ENCODE measurements at regions not wholly inside any gene's neighbourhood (a gene's known extent, or its start where the extent isn't known, plus 50 kb on each side); places are given as distances from the start of the nearest gene placed in this dataset.

GRCh38 chr14:81653626-81654025 lies 120.0 kb upstream of the SEL1L start:
- no peak overlapping the region for H3K27ac ChIP-seq
- no peak overlapping the region for H3K4me3 ChIP-seq
- TF ChIP-seq POLR2A (IDR thresholded peaks at IDR 0.05) = no peak
- no peak for TF ChIP-seq CTCF (IDR thresholded peaks at IDR 0.05)
- DNase-seq (no peak), ATAC-seq (no peak)
- H3K9me3 ChIP-seq = no peaks in the 10 kb centered on the region
- H3K4me1 ChIP-seq = peaks cover 0 to 12% (median 0%) of the 10 kb centered on the region in 4 donors
- H3K27me3 ChIP-seq = no peaks in the 10 kb centered on the region
- intact Hi-C loops (cut with DNase I) = no loop called here
- WGBS (ENCODE audit: insufficient coverage, low coverage, low lambda C conversion rate, missing lambda C conversion rate) = 70% methylated on average over 2 of the region's 2 CpGs
- H3K36me3 ChIP-seq = no peaks in the 10 kb centered on the region

- peak; percentile 84 to 94 (median 88) for ATAC-seq
- Histone ChIP-seq H3K9me3 (no peaks in the 10 kb centered on the region), H3K27me3 (no peaks in the 10 kb centered on the region), H3K36me3 (no peaks in the 10 kb centered on the region), H3K4me3 (no peak overlapping the region), H3K4me1 (peaks cover 0 to 12% (median 0%) of the 10 kb centered on the region in 4 donors), H3K27ac (peak overlapping the region in 1 of 3 donors; percentile 64)
- WGBS (ENCODE audit: insufficient coverage, low coverage, low lambda C conversion rate, missing lambda C conversion rate) = 54% methylated on average over 6 of the region's 6 CpGs
- TF ChIP-seq POLR2A (IDR thresholded peaks at IDR 0.05) = no peak
- TF ChIP-seq CTCF (IDR thresholded peaks at IDR 0.05) = no peak
- peak in 2 of 3 donors; percentile 50 to 67 for DNase-seq
- intact Hi-C loops (cut with DNase I) = no loop called here
Observed at GRCh38 chr14:81655423-81656314, 122.0 kb upstream of the SEL1L start.

GRCh38 chr14:81656811-81657210 lies 123.2 kb upstream of the SEL1L start:
- TF ChIP-seq CTCF (IDR thresholded peaks at IDR 0.05) (no peak), POLR2A (IDR thresholded peaks at IDR 0.05) (no peak)
- WGBS (ENCODE audit: insufficient coverage, low coverage, low lambda C conversion rate, missing lambda C conversion rate) = 43% methylated on average over 4 of the region's 4 CpGs
- Histone ChIP-seq H3K9me3 (no peaks in the 10 kb centered on the region), H3K27ac (no peak overlapping the region), H3K36me3 (no peaks in the 10 kb centered on the region), H3K4me1 (peaks cover 0 to 12% (median 0%) of the 10 kb centered on the region in 4 donors), H3K4me3 (no peak overlapping the region), H3K27me3 (no peaks in the 10 kb centered on the region)
- DNase-seq = no peak
- ATAC-seq = peak in 3 of 4 donors; percentile 21 to 70 (median 39)
- intact Hi-C loops (cut with DNase I) = no loop called here

- no peaks in the 10 kb centered on the region for H3K27me3 ChIP-seq
- H3K36me3 ChIP-seq = no peaks in the 10 kb centered on the region
- no peaks in the 10 kb centered on the region for H3K4me1 ChIP-seq
- 32% methylated on average over 4 of the region's 5 CpGs for WGBS (ENCODE audit: insufficient coverage, low coverage, low lambda C conversion rate, missing lambda C conversion rate)
- ATAC-seq (no peak), DNase-seq (no peak)
- TF ChIP-seq POLR2A (IDR thresholded peaks at IDR 0.05) (no peak), CTCF (IDR thresholded peaks at IDR 0.05) (no peak)
- no peak overlapping the region for H3K27ac ChIP-seq
- intact Hi-C loops (cut with DNase I) = no loop called here
- no peak overlapping the region for H3K4me3 ChIP-seq
- H3K9me3 ChIP-seq = no peaks in the 10 kb centered on the region
Observed at GRCh38 chr14:81662066-81662465, 128.4 kb upstream of the SEL1L start.
